GM12878 (cell line): ENCODE measurements at regions not wholly inside any gene's neighbourhood (a gene's known extent, or its start where the extent isn't known, plus 50 kb on each side); places are given as distances from the start of the nearest gene placed in this dataset.

ENCODE experiments used
- ATAC-seq: fragments of 200-7000 bp; cut with Tn5 transposase; 3 replicates; pipeline ENCODE4 v1.9.1; 2020; ENCODE audit warnings: mild to moderate bottlenecking, moderate library complexity
- BruUV-seq: library from RNA; stranded (reverse); fragments of 400-500 nt; replicated peaks from 2 replicates; lab custom pipeline; 2021; lab: Mats Ljungman, UMichigan
- CTCF ChIA-PET: fragments of 300-600 bp; sonication (Branson Sonifier 250); formaldehyde crosslinking; extraction: SDS; loops from one replicate; lab custom pipeline; 2021; ENCODE audit warnings: inconsistent platforms; lab: Yijun Ruan, JAX
- POLR2A ChIA-PET: fragments of 350-600 bp; formaldehyde crosslinking; extraction: SDS; loops from one replicate; lab custom pipeline; 2021; ENCODE audit warnings: inconsistent platforms; lab: Charles Lee
- RAD21 ChIA-PET: fragments of 300-600 bp; sonication (Branson Sonifier 250); formaldehyde crosslinking; loops from one replicate; lab custom pipeline; 2023; ENCODE audit warnings: antibody characterized with exemption; ENCODE audit not compliant: unreplicated experiment; lab: Charles Lee
- SMC1A ChIA-PET: fragments of 300-600 bp; sonication (Branson Sonifier 250); formaldehyde crosslinking; loops from one replicate; lab custom pipeline; 2023; ENCODE audit not compliant: unreplicated experiment, uncharacterized antibody; lab: Charles Lee
- DNase-seq: peaks from one replicate; pipeline ENCODE4 v3.0.0-alpha.2; 2011; ENCODE audit warnings: low read depth, low spot score
- FAIRE-seq: peaks from 3 replicates; lab custom pipeline; 2011; peaks lifted over from hg19 to GRCh38; lab: Jason Lieb, UNC
- H2AFZ ChIP-seq: 2 replicates; pipeline ENCODE4 v1.6.0; 2011; ENCODE audit warnings: low read depth, low read length, control low read depth; ENCODE audit not compliant: control insufficient read depth
- H3K27ac ChIP-seq: 2 replicates; pipeline ENCODE4 v1.5.1; 2011; ENCODE audit warnings: control low read depth; ENCODE audit not compliant: control insufficient read depth, insufficient read depth
- H3K27me3 ChIP-seq, 2 experiments: replicated peaks in 1 of 2; 2 replicates each; pipeline versions ENCODE4 v1.6.0 to v1.6.1; 2011; ENCODE audit warnings: low read length in 1 of 2; ENCODE audit not compliant: control insufficient read depth in 2 of 2, insufficient read depth in 2 of 2
- H3K36me3 ChIP-seq, 2 experiments: 2 replicates each; pipeline ENCODE4 v1.5.1; 2011; ENCODE audit warnings: low read length in 1 of 2; ENCODE audit not compliant: control insufficient read depth in 2 of 2, insufficient read depth in 2 of 2
- H3K4me1 ChIP-seq: 2 replicates; pipeline ENCODE4 v1.6.1; 2011; ENCODE audit warnings: mild to moderate bottlenecking, low read length, moderate library complexity, mixed read lengths; ENCODE audit not compliant: control insufficient read depth, insufficient read depth
- H3K4me2 ChIP-seq: 2 replicates; pipeline ENCODE4 v1.6.0; 2011; ENCODE audit warnings: control low read depth; ENCODE audit not compliant: control insufficient read depth, insufficient read depth
- H3K4me3 ChIP-seq: fragments of 200-600 bp; sonication (generic); 2 replicates; pipeline ENCODE4 v1.5.1; 2016
- H3K79me2 ChIP-seq: 2 replicates; pipeline ENCODE4 v1.6.0; 2011; ENCODE audit warnings: low read length; ENCODE audit not compliant: control insufficient read depth, insufficient read depth
- H3K9ac ChIP-seq: 2 replicates; pipeline ENCODE4 v1.8.0; 2011; ENCODE audit warnings: low read length, control low read depth, mixed read lengths; ENCODE audit not compliant: control insufficient read depth, insufficient read depth
- H3K9me3 ChIP-seq: replicated peaks from 3 replicates; pipeline ENCODE4 v1.5.1; 2011; ENCODE audit warnings: mild to moderate bottlenecking, low read length; ENCODE audit not compliant: control insufficient read depth, insufficient read depth
- H4K20me1 ChIP-seq: 2 replicates; pipeline ENCODE4 v1.6.0; 2011; ENCODE audit not compliant: control insufficient read depth, insufficient read depth
- HCFC1 ChIP-seq: fragments of 150-350 bp; IDR thresholded peaks from 2 replicates; pipeline ENCODE4 v1.6.1; 2014; ENCODE audit warnings: low read length
- MLLT1 ChIP-seq: fragments of 450-650 bp; IDR thresholded peaks from 2 replicates; pipeline ENCODE4 v1.6.1; 2016; ENCODE audit warnings: mild to moderate bottlenecking
- ZNF274 ChIP-seq: IDR thresholded peaks from one replicate; pipeline ENCODE4 v1.8.0; 2011; ENCODE audit not compliant: insufficient read length, insufficient read depth
- WGBS: methylation state at CpG from one replicate; pipeline ENCODE4 v1.1.6; 2016; ENCODE audit warnings: low lambda C conversion rate; ENCODE audit not compliant: insufficient replicate concordance, insufficient coverage; ENCODE audit errors: missing lambda C conversion rate; 5-methylcytosine and 5-hydroxymethylcytosine counted together
- in situ Hi-C: fragments of 300-500 bp; cut with MboI; formaldehyde crosslinking; loops from 9 replicates; pipeline ENCODE4 v1.14.3; 2018; ENCODE audit warnings: mixed read lengths
- intact Hi-C: fragments of 100-400 bp; cut with micrococcal nuclease; formaldehyde crosslinking; loops from one replicate; pipeline ENCODE4 v1.14.2; 2022; ENCODE audit not compliant: unreplicated experiment

- SMC1A ChIA-PET = no interaction called here
- FAIRE-seq = no peak
These were observed 88.5 kb upstream of the ADRA2C start for GRCh38 chr4:3677748-3678070.

GRCh38 chr4:3676907-3677747 lies 89.1 kb upstream of the ADRA2C start:
- FAIRE-seq (no peak), DNase-seq (no peak), ATAC-seq (no peak)
- Histone ChIP-seq H3K79me2 (no peaks in the 10 kb centered on the region), H3K4me2 (no peak overlapping the region), H3K4me3 (no peak overlapping the region), H2AFZ (no peak overlapping the region), H4K20me1 (no peaks in the 10 kb centered on the region), H3K36me3 (no peaks in the 10 kb centered on the region), H3K9ac (no peak overlapping the region), H3K9me3 (peaks cover 2% of the 10 kb centered on the region; the same call in 1 of the 3 replicates), H3K4me1 (no peaks in the 10 kb centered on the region), H3K27ac (no peak overlapping the region), H3K27me3 (no peaks in the 10 kb centered on the region)
- ChIA-PET SMC1A (no interaction called here), POLR2A (no interaction called here), CTCF (no interaction called here), RAD21 (no interaction called here)
- in situ Hi-C loops (no loop called here), intact Hi-C loops (no loop called here)
- no peak for TF ChIP-seq HCFC1
- 18% methylated on average over 24 of the region's 24 CpGs for WGBS
- BruUV-seq = no TSS peak

More at GRCh38 chr4:3677748-3678070, 88.5 kb upstream of the ADRA2C start:
- BruUV-seq = no TSS peak
- no peaks in the 10 kb centered on the region for H3K27me3 ChIP-seq
- H3K27ac ChIP-seq = no peak overlapping the region
- CTCF ChIA-PET = no interaction called here
- POLR2A ChIA-PET = no interaction called here
- H3K4me1 ChIP-seq = no peaks in the 10 kb centered on the region
- TF ChIP-seq ZNF274 (no peak), MLLT1 (no peak)
- no peaks in the 10 kb centered on the region for H3K36me3 ChIP-seq
- intact Hi-C loops (no loop called here), in situ Hi-C loops (no loop called here)
- no peak overlapping the region for H3K9ac ChIP-seq
- H3K4me3 ChIP-seq = no peak overlapping the region
- no peak overlapping the region for H2AFZ ChIP-seq
- no peaks in the 10 kb centered on the region for H3K79me2 ChIP-seq
- H4K20me1 ChIP-seq = no peaks in the 10 kb centered on the region
- RAD21 ChIA-PET = no interaction called here
- 35% methylated on average over 7 of the region's 7 CpGs for WGBS
- H3K9me3 ChIP-seq = peaks cover under 1% of the 10 kb centered on the region; the same call in 1 of the 3 replicates
- ATAC-seq (no peak), DNase-seq (no peak)
- H3K4me2 ChIP-seq = no peak overlapping the region
